ENCODE measurements at regions not wholly inside any gene's neighbourhood (a gene's known extent, or its start where the extent isn't known, plus 50 kb on each side); places are given as distances from the start of the nearest gene placed in this dataset.
"Not testable (repeated sequence)": the region's sequence is repeated elsewhere in the genome, so short reads cannot be mapped to it uniquely, and the experiment has no call there.

DNA sequence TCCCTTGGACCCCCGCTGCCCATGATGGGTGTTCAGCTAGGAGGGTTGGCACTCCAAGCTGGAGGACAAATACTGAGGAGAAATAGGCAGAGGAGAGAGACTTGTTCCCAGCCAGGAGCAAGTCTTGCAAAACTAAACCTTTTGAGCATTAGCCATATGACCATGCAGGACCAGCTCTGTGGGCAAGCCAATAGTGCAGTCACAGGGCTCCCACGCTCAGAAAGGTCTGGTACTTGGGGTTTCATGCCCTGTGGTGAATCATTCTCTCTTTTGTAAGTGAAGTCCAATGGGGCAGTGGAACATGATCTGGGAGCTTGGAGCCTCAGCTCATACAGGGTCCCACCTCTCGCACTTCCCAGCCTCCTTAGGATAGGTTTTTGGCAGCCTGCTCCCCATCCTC lies 300.9 kb downstream of the BCOR start:
- H3K4me3 ChIP-seq (ENCODE audit: low read length): no peak overlapping the region
- H2AFZ ChIP-seq (ENCODE audit: low read depth, low read length): no peak overlapping the region
- no peaks in the 10 kb centered on the region for H3K9me3 ChIP-seq (ENCODE audit: insufficient read depth, low read length)
- H3K27me3 ChIP-seq (ENCODE audit: low read depth, low read length): peaks cover 4% of the 10 kb centered on the region
- H3K4me2 ChIP-seq (ENCODE audit: low read length): no peak overlapping the region
- no peak overlapping the region for H3K9ac ChIP-seq (ENCODE audit: low read length)
- H3K4me1 ChIP-seq (ENCODE audit: low read length): peaks cover 4% of the 10 kb centered on the region; the same call in 1 of the 2 replicates
- no peaks in the 10 kb centered on the region for H4K20me1 ChIP-seq (ENCODE audit: insufficient read depth, low read length)
- H3K36me3 ChIP-seq (replicated peaks; ENCODE audit: low read depth, low read length): no peaks in the 10 kb centered on the region
- no peak for TF ChIP-seq CTCF (IDR thresholded peaks at IDR 0.05; ENCODE audit: low read depth, low read length)
- TF ChIP-seq EZH2phosphoT487 (IDR thresholded peaks at IDR 0.05; ENCODE audit: low read depth): no peak
- no peak overlapping the region for H3K27ac ChIP-seq (ENCODE audit: low read length)
- no peaks in the 10 kb centered on the region for H3K79me2 ChIP-seq (ENCODE audit: low read length)

GRCh38 chrX:39798488-39798887 lies 299.3 kb downstream of the BCOR start:
- not testable (repeated sequence) for H3K9ac ChIP-seq (ENCODE audit: low read length); H3K27ac ChIP-seq (ENCODE audit: low read length); H4K20me1 ChIP-seq (ENCODE audit: insufficient read depth, low read length); H3K4me3 ChIP-seq (ENCODE audit: low read length); H3K9me3 ChIP-seq (ENCODE audit: insufficient read depth, low read length); H3K27me3 ChIP-seq (ENCODE audit: low read depth, low read length); H3K36me3 ChIP-seq (replicated peaks; ENCODE audit: low read depth, low read length); H2AFZ ChIP-seq (ENCODE audit: low read depth, low read length); H3K79me2 ChIP-seq (ENCODE audit: low read length); H3K4me1 ChIP-seq (ENCODE audit: low read length); H3K4me2 ChIP-seq (ENCODE audit: low read length)

- no peaks in the 10 kb centered on the region for H4K20me1 ChIP-seq (ENCODE audit: insufficient read depth, low read length)
- H3K79me2 ChIP-seq (ENCODE audit: low read length): no peaks in the 10 kb centered on the region
- H3K4me1 ChIP-seq (ENCODE audit: low read length): no peaks in the 10 kb centered on the region
- no peaks in the 10 kb centered on the region for H3K9me3 ChIP-seq (ENCODE audit: insufficient read depth, low read length)
- H3K9ac ChIP-seq (ENCODE audit: low read length): no peak overlapping the region
- H3K4me3 ChIP-seq (ENCODE audit: low read length): no peak overlapping the region
- H3K27ac ChIP-seq (ENCODE audit: low read length): no peak overlapping the region
- H3K27me3 ChIP-seq (ENCODE audit: low read depth, low read length): no peaks in the 10 kb centered on the region
- H3K36me3 ChIP-seq (replicated peaks; ENCODE audit: low read depth, low read length): no peaks in the 10 kb centered on the region
- no peak for TF ChIP-seq EZH2phosphoT487 (IDR thresholded peaks at IDR 0.05; ENCODE audit: low read depth)
- H3K4me2 ChIP-seq (ENCODE audit: low read length): no peak overlapping the region
- H2AFZ ChIP-seq (ENCODE audit: low read depth, low read length): no peak overlapping the region
Observed at GRCh38 chrX:39802354-39802753, 295.4 kb downstream of the BCOR start.

DNA sequence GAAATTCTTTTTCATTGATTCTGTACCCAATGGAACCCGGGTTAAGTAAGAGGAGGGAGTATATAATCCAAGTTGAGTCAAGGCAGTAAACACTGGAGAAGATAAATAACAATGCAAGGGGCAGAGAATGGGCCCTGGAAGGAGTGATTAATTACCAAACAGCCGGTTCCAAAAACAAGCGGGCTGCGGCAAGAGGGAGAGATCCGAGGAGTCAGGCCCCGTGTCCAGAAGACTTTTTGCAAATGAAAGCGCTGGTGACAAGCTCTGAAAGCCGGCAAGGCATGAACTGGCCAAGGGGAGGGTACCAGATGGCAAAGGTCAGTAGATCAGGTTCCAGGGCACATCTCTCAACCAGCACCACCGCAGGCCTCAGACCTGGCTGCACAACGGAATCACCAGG lies 294.9 kb downstream of the BCOR start:
- Histone ChIP-seq H3K4me2 (ENCODE audit: low read length) (no peak overlapping the region), H3K4me1 (ENCODE audit: low read length) (no peaks in the 10 kb centered on the region), H3K4me3 (ENCODE audit: low read length) (no peak overlapping the region), H3K36me3 (replicated peaks; ENCODE audit: low read depth, low read length) (no peaks in the 10 kb centered on the region), H4K20me1 (ENCODE audit: insufficient read depth, low read length) (no peaks in the 10 kb centered on the region), H2AFZ (ENCODE audit: low read depth, low read length) (no peak overlapping the region), H3K27ac (ENCODE audit: low read length) (no peak overlapping the region), H3K9me3 (ENCODE audit: insufficient read depth, low read length) (no peaks in the 10 kb centered on the region), H3K79me2 (ENCODE audit: low read length) (no peaks in the 10 kb centered on the region), H3K27me3 (ENCODE audit: low read depth, low read length) (no peaks in the 10 kb centered on the region), H3K9ac (ENCODE audit: low read length) (no peak overlapping the region)
- no peak for TF ChIP-seq CTCF (IDR thresholded peaks at IDR 0.05; ENCODE audit: low read depth, low read length)
- TF ChIP-seq EZH2phosphoT487 (IDR thresholded peaks at IDR 0.05; ENCODE audit: low read depth): no peak

- Histone ChIP-seq H3K36me3 (replicated peaks; ENCODE audit: low read depth, low read length) (no peaks in the 10 kb centered on the region), H2AFZ (ENCODE audit: low read depth, low read length) (no peak overlapping the region), H3K79me2 (ENCODE audit: low read length) (no peaks in the 10 kb centered on the region), H3K4me3 (ENCODE audit: low read length) (no peak overlapping the region), H3K4me2 (ENCODE audit: low read length) (no peak overlapping the region), H4K20me1 (ENCODE audit: insufficient read depth, low read length) (no peaks in the 10 kb centered on the region), H3K27me3 (ENCODE audit: low read depth, low read length) (peaks cover under 1% of the 10 kb centered on the region), H3K9ac (ENCODE audit: low read length) (no peak overlapping the region), H3K9me3 (ENCODE audit: insufficient read depth, low read length) (no peaks in the 10 kb centered on the region), H3K27ac (ENCODE audit: low read length) (no peak overlapping the region), H3K4me1 (ENCODE audit: low read length) (peaks cover 7% of the 10 kb centered on the region; the same call in 1 of the 2 replicates)
- TF ChIP-seq CTCF (IDR thresholded peaks at IDR 0.05; ENCODE audit: low read depth, low read length): no peak
- no peak for TF ChIP-seq EZH2phosphoT487 (IDR thresholded peaks at IDR 0.05; ENCODE audit: low read depth)
Observed at GRCh38 chrX:39805022-39805421, 292.7 kb downstream of the BCOR start.

All from OCI-LY3 (cell line).